GM19468 (cell line): ENCODE measurements at regions not wholly inside any gene's neighbourhood (a gene's known extent, or its start where the extent isn't known, plus 50 kb on each side); places are given as distances from the start of the nearest gene placed in this dataset.
"Not testable (repeated sequence)": the region's sequence is repeated elsewhere in the genome, so short reads cannot be mapped to it uniquely, and the experiment has no call there.

ENCODE experiments used
- ATAC-seq: cut with Tn5 transposase; IDR thresholded peaks from one replicate; pipeline ENCODE4 v1.9.1; 2021; ENCODE audit warnings: mild to moderate bottlenecking, moderate library complexity, moderate number of reproducible peaks; ENCODE audit not compliant: unreplicated experiment; ENCODE audit errors: extremely low read depth

DNA sequence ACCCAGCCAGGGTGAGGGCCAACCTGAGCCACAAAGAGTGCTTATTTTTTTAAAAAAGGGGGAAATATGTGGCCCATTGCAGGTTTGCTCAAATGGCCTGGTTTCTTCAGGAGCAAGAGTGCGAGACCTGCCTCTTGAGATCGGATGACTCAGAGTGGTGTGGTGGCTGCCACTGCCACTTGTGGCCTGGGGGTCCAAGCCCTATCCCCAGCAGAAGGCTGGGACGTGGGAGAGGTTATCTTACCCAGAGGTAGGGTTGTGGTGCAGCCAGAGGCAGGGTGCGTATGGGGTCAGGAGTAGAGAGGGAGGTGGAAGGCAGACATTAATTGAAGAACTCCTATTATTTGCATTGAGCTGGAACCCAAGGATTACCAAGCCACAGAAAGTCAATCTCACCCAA is 83.2 kb upstream of the SMAD3 start:
- no peak for ATAC-seq

DNA sequence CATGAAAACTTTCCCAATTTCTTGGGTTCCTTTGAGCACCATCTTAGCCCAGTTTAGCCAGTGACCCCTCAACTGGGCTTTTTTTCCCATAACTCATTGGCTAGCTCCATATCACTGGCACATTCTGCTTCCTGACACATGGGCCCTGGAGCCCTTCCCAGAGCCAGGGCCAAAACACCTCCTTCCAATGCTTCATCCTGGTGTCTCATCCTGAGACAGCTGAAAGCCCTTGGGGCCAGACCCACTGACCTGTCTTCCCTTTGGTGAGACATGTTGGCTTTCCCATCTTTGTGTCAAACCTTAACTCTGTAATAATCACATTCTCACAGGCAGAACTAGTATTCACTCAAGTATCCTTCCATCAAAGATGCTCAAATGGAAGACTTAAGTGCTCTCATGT is 82.6 kb upstream of the SMAD3 start:
- no peak for ATAC-seq

DNA sequence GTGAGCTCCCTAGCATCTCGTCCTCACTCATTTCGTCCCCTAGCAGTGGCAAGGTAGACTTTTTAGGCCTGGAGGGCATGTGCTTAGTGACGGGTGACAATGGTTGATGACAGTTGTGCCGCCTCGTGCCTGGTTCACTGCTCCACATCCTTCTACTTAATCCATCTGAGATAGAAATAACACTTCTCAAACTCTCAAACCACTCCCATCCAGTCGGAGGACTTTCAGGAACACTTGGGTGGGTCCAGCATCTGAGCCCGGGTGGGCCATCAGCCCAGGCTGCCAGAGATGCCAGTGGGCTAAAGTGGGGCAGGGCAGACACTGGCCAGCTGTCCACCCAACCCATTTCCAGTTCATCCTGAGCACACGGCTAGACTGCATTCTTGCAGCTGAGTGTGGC is 79.7 kb upstream of the SMAD3 start:
- ATAC-seq, result no peak

DNA sequence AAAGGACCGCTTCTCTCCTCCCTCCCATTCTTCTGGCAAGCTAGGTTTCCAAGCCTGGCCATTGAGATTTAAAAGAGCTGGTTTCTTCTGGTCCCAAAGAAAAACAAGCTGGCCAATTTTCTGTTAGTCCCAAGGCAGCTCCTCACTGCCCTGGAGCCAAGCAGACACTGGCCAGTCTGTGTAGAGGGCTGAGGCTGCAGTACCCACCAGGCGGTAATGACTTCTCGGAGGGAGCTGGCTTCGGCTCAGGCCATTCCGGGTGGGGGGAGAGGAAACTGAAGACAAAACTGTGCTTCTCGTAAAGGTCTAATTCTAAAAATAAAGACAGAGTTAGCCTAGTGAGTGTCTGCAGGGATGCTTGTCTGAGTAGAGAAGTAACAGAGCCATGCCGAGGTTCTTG is 78.5 kb upstream of the SMAD3 start:
- ATAC-seq, result no peak

DNA sequence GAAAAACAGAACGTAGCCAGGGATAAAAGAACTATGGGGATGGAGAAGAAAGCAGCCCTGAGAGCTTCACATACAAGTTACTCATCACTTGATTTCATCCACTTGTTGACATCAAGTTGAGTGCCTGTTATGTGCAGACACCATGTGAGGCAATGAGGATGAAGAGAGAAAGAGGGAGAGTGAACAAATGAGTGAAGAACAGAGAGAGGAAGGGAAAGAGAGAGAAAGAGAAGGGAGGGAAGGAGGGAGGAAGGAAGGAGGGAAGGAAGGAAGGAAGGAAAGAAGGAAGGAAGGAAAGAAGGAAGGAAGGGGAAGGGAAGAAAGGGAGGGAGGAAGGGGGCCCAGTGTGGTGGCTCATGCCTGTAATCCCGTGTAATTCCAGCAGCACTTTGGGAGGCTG is 72.3 kb upstream of the SMAD3 start:
- ATAC-seq, result no peak

DNA sequence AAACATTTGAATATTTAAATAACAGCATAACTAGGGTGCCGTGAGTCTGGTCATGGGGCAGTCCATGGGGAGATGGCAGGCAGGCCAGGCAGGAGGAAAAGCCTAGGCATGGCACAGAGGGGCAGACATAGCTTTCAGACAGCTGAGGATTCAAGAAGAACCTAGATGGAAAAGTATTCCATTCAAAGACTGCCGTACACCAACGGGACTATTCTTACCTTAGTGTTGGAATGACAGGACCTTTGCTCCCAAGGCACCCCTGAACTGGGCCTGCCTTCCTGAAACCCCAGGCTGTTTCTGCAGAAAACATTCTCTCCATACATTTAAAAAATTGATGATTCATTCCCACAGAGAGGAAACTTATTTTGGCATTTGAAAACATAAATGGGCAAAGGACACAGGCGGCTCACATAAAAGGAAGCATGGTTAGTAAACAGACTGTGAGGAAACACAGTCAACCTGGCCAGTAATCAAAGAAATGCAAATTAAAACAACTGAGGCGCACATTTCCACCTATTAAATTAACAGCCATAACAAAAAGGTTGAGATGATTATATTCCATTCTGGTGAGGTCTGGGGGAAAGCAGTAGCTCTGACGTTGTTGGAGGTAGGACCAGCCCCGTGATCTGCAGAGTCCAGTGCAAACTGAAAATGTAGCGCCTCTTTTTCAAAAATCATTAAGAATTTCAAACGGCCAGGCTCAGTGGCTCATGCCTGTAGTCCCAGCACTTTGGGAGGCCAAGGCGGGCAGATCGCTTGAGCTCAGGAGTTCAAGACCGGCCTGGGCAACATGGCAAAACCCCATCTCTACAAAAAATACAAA is 71.3 kb upstream of the SMAD3 start:
- no peak for ATAC-seq

DNA sequence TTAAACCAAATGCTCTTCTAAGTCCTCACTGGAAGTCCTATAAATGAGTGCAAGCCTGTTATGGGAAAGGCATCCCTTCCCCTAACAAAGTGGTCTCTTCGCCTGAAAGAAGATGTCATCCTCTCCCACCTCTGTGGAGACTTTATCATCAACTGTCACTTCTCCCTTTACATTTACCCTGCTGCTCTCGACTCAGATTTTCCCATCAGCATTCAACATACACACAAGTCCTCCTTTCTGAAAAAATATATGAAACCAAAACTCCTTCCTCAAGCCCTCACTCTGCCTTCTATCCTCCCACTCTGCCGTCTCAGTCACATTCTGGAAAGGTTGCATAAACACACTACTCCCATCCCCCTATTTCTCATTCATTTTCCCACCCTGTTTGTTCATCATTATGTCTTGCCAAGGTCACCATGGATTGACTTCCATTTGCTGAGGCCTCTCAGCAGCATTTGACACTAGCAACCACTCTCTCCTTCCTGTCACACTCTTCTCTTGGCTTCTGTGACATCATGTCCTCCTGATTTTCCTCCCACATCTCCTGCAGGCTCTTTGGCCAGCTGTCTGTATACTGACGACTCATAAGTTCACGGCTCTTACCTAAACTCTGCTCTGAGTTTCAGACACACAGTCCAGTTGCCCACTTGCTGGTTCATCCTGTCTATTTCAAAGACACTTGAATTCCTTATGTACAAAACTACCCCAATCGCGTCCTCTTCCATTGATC is 70.3 kb upstream of the SMAD3 start:
- no peak for ATAC-seq

DNA sequence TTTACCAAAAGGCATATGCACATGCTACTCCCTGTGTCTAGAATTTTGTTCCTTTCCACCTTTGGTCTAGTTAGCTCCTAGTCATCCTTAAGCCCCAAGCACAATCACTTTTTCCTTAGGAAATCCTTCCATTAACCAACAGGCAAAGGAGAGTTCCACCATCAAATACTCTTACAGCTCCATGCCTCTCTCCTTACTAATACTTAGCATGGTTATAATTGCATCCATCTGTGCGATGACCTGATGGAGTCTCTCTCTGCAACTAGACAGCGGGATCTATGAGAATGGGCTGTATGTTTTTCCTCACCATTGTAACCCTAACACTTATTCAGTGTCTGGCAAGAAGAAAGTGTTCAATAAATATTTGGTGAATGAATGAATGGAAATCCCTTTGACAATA is 69.3 kb upstream of the SMAD3 start:
- ATAC-seq, result no peak

DNA sequence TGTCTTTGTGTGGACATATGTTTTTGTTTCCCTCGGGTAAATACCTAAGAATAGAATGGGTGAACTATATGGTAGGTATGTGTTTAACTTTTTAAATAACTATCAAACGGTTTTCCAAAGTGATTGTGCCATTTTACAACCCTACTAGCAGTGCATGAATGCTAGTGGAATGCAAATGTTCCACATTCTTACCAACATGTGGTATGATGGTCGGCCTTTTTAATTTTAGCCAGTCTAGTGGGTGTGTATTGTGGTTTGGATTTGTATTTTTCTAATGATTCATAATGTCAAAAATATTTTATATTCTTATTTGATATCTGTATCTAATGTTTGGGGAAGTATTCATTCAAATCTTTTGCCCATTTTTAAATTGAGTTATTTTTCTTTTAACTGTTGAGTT is 68.2 kb upstream of the SMAD3 start:
- no peak for ATAC-seq

DNA sequence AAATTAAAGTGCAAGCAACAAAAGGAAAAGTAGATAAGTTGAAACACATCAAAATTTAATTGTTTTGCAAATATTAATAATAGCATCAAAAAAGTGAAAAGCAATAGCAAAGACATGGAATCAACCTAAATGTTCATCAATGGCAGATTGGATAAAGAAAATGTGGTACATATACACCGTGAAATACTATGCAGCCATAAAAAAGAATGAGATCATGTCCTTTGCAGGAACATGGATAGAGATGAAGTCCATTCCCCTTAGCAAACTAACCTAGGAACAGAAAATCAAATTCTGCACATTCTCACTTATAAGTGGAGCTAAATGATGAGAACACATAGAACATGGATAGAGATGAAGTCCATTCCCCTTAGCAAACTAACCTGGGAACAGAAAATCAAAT is 67.2 kb upstream of the SMAD3 start:
- not testable (repeated sequence) for ATAC-seq

DNA sequence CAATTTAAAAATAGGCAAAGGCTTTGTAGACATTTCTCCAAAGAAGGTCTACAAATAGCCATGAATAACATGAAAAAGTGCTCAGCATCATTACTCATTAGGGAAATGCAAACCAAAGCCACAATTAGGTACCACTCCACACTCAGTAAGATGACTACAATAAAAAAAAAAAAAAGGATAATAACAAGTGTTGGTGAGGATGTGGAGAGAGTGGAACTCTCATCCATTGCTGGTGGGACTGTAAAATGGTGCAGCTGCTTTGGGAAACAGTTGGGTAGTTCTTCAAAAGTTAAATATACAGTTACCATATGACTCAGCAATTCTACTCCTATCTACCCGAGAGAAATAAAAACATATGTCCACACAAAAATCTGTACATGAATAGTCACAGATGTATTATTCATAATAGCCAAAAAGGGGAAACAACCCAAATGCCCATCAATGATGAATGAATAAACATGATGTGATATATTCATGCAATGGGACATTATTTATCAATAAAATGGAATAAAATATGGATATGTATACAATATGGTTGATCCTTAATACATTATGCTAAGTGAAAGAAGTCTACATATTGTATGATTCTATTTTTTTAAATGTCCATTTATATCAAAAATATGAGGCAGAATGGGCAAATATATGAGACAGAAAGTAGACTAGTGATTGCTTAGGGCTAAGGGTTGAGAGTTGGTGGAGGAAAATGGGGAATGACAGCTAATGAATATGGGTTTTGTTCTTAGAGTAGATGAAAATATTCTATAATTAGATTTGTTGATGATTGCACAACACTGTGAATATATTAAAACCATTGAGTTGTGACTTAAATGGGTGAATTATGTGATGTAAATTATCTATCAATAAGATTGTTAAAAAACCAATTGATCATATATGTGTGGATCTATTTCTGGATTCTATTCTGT is 66.1 kb upstream of the SMAD3 start:
- ATAC-seq, result no peak

DNA sequence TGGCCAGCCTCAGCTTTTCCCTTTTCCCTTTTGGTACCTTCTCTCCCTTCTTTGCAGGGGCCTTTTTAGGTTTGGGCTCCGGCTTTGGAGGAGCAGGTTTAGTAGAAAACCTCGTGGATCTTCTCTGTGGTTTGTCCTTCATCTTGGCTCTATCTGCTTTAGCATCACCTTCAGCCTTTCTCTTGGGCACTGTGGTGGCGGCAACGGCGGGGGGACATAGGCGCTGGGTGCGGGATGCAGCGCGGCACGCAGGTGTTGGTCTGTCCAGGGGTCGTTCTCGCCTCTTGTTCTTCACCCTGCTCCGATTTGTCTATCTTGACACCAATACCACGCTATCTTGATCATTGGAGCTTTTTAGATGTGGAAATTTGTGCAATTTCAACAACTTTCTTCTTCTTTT is 64.5 kb upstream of the SMAD3 start:
- no peak for ATAC-seq

DNA sequence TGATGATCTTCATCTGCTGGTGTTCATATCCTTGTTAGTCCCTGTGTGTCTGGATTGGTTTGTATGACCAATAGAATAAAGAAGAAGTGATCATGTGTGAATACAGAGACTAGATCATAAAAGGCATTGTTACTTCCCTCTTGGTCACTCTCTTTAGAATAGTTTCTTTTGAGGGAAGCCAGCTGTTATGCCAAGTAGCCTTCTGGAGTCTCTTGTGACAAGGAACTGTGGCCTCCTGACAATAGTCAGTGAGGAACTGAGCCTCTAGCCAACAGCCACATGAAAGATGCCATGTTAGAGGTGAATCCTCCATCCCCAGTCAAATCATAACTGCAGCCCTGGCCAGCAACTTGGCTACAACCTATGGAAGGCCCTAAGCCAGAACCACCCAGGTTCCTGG is 63.0 kb upstream of the SMAD3 start:
- ATAC-seq, result no peak

DNA sequence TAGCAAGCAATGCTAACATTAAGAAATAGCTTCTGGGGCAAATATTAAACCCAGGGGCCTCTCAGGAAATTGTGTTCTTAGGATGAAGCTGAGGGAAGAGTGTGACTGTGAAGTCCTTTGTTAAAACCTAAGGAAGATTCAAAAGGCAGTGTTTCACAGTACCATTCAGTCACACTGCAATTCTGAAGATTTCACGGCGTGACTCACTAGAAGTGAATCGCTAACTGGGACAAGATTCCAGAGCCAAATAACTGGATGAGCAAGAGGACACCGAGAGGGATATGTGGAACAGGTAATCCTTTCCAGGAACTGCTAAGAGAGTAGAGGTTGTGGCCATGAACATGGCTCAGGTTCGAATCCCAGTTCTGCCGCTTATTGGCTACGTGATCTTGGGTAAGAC is 61.8 kb upstream of the SMAD3 start:
- ATAC-seq, result no peak

DNA sequence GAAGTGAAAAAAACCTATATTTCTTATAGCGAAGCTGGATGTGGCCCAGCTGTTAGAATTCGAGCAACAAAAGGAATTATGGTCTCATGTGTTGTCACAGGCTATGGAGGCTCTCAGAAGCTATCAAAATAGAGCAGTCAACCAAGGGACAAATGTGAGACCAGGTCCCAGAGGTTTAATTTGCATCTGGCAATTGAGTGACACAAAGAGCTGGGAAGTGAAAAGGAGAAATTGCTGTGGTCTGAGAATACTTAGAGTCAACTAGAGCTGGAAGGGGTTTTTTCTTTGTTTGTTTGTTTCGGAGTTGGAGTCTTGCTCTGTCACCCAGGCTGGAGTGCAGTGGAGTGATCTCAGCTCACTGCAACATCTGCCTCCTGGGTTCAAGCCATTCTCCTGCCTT is 61.3 kb upstream of the SMAD3 start:
- ATAC-seq, result no peak

DNA sequence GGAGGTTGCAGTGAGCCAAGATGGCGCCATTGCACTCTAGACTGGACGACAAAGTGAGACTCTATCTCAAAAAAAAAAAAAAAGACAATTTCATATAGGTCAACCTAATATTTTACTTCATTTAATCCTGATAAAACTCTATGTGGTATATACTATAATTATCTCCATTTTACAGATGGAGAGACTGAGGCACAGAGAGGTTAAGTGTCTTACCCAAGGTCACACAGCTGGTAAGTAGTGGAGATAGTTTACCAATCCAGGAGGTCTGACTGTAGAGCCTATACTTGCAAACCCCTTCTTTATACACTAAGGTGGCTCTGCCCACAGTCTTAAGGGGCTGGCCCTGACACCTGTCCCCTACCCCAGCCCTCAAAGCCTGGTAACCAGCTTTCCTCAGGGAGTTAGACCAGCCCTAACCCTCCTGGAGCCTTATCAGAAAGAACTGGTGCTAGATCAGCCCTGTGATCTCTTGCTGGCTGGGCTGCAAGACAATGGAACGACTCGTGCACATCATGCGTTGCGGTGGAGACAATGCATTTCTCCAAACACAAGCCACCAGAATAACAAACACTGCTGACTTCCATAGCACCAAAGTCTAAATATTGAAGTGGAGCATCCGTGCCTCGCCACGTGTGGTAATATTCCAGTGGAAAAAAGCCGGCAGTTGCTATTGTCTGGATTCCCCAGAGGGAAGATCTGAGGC is 60.0 kb upstream of the SMAD3 start:
- ATAC-seq, result no peak

DNA sequence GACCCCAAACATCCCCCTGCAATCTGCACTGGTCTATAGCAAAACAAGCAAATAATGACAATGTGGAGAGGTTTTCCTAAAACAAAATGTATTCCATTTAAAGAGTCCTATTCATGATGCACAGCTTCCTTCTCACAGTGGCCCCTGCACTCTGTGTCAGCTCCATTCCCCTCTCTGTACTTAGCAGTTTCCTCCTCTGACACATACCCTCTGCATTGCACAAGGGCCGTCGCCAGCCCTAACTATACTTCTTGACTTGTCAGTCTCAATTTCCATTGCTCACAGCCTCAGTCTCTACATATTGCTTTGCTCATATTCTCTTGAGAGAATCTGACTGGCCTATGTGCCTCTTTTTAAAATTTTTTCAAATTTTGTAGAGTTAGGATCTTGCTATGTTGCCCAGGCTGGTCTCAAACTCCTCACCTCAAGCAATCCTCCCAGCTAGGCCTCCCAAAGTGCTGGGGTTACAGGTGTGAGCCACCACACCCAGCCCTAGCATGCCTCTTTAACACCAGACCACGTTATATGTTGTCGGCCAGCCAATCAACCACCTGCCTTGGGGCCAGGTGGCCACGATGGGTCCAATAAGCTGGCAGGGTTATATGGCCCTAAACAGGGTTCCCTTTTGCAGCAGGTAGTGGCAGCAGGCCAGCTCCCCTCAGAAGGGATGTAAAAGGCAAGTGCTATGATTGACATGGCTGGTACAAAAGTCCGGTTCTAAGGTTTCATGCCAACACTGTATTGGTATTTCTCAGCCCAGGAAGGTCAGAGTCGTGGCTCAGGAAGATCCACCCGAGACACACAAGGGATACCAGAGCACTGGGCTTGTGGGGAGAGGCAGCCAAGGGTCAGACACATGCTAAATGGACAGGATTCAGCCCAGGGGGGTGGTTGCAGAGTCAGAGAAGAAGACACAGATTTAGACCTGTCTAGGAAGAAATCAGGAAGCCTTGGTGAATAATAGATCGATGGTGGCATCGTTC is 59.0 kb upstream of the SMAD3 start:
- no peak for ATAC-seq

DNA sequence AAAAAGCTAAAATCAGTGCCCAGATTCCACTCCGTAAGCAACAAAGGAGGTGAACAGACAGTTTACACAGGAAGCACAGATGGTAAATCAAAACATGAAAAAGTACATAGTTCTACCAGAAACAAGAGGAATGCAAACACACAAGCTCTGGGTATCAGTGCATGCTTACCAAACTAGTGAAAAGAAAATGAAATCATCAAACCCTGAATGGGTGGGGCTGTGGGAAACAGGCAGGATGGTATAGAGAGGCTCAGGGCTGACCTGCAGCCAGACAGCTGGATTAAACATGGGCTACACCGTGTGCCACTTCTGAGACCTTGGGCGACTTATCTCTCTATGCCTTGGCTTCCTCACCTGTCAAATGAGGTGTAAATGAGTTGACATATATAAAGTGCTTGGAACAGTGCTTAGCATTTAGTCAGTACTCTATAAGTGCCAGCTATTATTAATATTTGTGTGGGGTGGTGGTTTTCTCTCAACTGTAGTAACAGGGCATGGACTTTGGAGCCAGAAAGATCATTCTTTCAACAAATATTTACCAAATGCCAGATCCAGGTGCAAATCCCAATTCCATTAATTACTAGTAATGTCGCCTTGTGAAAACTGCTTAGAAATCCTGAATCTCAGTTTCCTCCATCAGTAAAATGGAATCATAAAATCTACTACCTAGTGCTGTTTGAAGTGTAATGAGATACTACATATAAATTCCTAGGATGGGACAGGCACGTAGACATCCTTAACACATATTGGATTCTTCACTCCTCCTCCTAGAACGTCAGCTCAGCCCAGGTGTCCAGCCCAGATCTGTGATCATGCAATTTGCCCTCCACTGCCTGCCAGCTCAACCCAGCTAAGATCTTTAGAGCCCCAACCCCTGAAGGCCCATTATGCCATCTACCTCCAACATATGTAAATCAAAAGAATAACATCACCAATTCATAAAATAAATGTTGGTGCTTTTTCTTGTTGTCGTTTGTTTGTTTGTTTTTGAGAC is 55.5 kb upstream of the SMAD3 start:
- no peak for ATAC-seq
